ENCODE measurements at regions not wholly inside any gene's neighbourhood (a gene's known extent, or its start where the extent isn't known, plus 50 kb on each side); places are given as distances from the start of the nearest gene placed in this dataset.

DNA sequence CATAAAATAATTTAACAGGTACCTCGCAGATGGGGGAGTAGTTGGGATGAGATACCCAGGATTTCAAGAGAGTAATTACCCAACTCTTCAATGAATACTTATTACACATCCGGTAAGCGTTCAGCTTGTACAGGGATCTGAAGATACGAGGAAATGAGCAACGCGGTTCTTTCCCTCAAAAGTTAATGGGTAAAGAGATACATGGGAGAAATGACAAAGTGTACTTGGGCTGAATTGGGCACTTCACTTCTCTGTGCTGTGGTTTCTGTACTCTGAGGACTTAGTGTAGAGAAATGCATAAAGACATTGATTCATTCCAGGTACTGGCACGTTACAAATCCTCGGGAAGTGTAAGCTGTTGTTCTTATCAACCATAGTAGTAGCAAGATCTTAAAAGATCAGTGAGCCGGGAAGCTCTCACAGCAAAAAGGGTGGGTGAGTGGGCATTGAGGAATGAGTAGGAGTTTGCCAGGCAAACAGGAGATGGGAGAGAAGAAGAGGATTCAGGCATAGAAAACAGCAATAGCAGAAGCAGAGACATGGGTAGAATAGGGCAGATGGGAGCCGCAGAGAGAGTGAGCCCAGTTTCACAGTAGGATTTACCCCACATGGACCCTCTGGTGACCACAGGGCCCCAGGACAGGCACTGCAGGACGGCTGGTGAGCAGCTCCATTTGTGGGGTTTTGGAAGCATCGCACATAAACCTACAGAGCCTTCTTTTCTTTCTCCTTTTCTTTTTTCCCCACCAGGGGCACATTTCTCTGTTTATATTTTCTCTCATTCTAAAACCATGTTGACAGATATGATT is 304.3 kb upstream of the PITRM1 start:
- Histone ChIP-seq H3K27me3 (ENCODE audit: control insufficient read depth, insufficient read depth, low read length) (no peaks in the 10 kb centered on the region), H3K36me3 (ENCODE audit: control insufficient read depth, insufficient read depth, low read length) (no peaks in the 10 kb centered on the region), H3K4me3 (ENCODE audit: low read depth, low read length) (no peak overlapping the region)
- TF ChIP-seq, protein P1, sequence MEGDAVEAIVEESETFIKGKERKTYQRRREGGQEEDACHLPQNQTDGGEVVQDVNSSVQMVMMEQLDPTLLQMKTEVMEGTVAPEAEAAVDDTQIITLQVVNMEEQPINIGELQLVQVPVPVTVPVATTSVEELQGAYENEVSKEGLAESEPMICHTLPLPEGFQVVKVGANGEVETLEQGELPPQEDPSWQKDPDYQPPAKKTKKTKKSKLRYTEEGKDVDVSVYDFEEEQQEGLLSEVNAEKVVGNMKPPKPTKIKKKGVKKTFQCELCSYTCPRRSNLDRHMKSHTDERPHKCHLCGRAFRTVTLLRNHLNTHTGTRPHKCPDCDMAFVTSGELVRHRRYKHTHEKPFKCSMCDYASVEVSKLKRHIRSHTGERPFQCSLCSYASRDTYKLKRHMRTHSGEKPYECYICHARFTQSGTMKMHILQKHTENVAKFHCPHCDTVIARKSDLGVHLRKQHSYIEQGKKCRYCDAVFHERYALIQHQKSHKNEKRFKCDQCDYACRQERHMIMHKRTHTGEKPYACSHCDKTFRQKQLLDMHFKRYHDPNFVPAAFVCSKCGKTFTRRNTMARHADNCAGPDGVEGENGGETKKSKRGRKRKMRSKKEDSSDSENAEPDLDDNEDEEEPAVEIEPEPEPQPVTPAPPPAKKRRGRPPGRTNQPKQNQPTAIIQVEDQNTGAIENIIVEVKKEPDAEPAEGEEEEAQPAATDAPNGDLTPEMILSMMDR (IDR thresholded peaks at IDR 0.05; ENCODE audit: insufficient read depth, low read length, poor library complexity, severe bottlenecking), result peak; percentile 8
- no peak for DNase-seq (ENCODE audit: low read depth)

DNA sequence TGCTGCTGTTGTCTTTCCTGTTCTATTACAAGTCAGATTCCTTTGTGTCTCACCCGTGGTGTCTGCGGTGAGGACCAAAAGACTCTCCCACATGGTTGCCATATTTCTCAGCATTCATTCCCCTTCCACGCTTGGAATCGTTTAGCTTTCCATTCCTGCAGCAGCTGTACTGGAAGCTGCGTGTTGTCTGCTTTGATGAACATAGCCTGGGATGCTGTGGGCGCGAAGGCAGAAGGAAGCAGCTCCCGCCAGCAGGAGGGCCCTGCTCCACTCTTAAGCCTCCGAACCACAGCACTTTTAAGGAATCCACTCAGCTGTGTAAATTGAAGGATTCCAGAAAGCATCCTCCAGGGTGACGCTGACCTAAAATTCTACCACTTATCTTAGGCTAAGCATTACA is 303.6 kb upstream of the PITRM1 start:
- TF ChIP-seq, protein P1 (IDR thresholded peaks at IDR 0.05; ENCODE audit: insufficient read depth, low read length, poor library complexity, severe bottlenecking), result no peak
- DNase-seq (ENCODE audit: low read depth), result no peak
- no peak overlapping the region for H3K4me3 ChIP-seq (ENCODE audit: low read depth, low read length)
- no peaks in the 10 kb centered on the region for H3K27me3 ChIP-seq (ENCODE audit: control insufficient read depth, insufficient read depth, low read length)
- no peaks in the 10 kb centered on the region for H3K36me3 ChIP-seq (ENCODE audit: control insufficient read depth, insufficient read depth, low read length)

DNA sequence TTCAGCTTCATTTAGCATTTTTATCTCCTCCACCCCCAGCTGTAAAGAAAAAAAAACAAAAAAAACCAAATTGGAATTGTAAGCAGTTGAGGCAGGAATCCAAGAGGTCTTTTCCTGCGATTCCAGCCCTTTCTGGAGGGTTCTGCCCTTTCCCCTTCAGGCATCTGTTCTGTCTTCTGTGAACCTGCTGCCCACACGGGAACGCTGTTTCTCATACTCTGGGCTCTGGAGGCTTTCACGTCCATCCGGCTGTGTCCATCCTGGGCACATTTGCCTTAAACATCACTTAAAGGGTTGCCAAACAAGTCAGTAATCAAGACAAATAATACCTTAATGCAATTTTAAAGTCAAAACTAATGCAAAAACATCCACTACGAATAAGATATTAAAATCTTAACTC is 302.8 kb upstream of the PITRM1 start:
- Histone ChIP-seq H3K27me3 (ENCODE audit: control insufficient read depth, insufficient read depth, low read length) (no peaks in the 10 kb centered on the region), H3K36me3 (ENCODE audit: control insufficient read depth, insufficient read depth, low read length) (no peaks in the 10 kb centered on the region), H3K4me3 (ENCODE audit: low read depth, low read length) (no peak overlapping the region)
- no peak for DNase-seq (ENCODE audit: low read depth)
- TF ChIP-seq, protein P1 (IDR thresholded peaks at IDR 0.05; ENCODE audit: insufficient read depth, low read length, poor library complexity, severe bottlenecking), result no peak

DNA sequence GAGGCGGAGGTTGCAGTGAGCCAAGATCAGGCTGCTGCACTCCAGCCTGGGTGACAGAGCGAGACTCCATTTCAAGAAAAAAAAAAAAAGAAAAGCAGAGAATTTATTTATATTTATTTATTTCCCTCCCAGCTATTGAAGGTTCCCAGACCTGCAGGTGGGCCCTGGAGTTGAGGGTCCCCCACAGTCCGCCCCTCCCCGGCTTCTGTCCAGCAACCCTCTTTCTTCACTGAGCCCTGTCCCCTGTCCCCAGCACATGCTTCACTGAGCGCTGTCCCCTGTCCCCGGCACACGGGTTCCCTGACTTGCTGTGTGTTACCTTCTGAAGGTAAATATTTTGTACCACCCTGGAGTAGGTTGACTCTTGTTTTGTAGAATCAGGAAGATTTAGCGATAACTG is 301.7 kb upstream of the PITRM1 start:
- no peaks in the 10 kb centered on the region for H3K27me3 ChIP-seq (ENCODE audit: control insufficient read depth, insufficient read depth, low read length)
- TF ChIP-seq, protein P1 (IDR thresholded peaks at IDR 0.05; ENCODE audit: insufficient read depth, low read length, poor library complexity, severe bottlenecking), result no peak
- H3K36me3 ChIP-seq (ENCODE audit: control insufficient read depth, insufficient read depth, low read length), result no peaks in the 10 kb centered on the region
- no peak overlapping the region for H3K4me3 ChIP-seq (ENCODE audit: low read depth, low read length)
- DNase-seq (ENCODE audit: low read depth), result no peak

DNA sequence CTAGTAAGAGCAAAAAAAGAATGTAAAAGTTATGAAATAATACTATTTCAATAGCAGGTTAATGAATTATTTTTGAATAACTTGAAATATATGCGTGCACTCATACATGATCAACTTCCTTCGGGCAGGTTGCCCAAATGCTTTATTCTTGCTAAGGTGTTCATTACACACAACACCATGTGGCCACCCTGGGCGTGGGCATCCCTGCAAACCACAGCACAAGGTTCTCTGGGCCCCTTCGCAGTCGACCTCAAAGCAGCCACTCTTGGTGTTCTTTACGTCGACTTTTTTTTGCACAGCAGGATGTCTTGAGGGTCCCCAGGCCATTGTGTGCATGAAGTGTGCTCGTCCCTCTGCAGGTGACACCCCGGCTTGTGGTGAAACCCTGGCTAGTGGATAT is 300.7 kb upstream of the PITRM1 start:
- H3K27me3 ChIP-seq (ENCODE audit: control insufficient read depth, insufficient read depth, low read length), result no peaks in the 10 kb centered on the region
- no peaks in the 10 kb centered on the region for H3K36me3 ChIP-seq (ENCODE audit: control insufficient read depth, insufficient read depth, low read length)
- no peak overlapping the region for H3K4me3 ChIP-seq (ENCODE audit: low read depth, low read length)
- DNase-seq (ENCODE audit: low read depth), result no peak
- TF ChIP-seq, protein P1 (IDR thresholded peaks at IDR 0.05; ENCODE audit: insufficient read depth, low read length, poor library complexity, severe bottlenecking), result no peak

Data from kidney epithelial cell (primary cell).